RWPE2 (cell line): ENCODE measurements at regions not wholly inside any gene's neighbourhood (a gene's known extent, or its start where the extent isn't known, plus 50 kb on each side); places are given as distances from the start of the nearest gene placed in this dataset.

ENCODE experiments used
- ATAC-seq: fragments of 200-7000 bp; cut with Tn5 transposase; 3 replicates; pipeline ENCODE4 v1.9.1; 2021; ENCODE audit warnings: low read depth
- DNase-seq: peaks from one replicate; pipeline ENCODE4 v3.0.0-alpha.2; 2020; ENCODE audit warnings: low spot score
- H3K27ac ChIP-seq: fragments of 450-650 bp; 2 replicates; pipeline ENCODE4 v1.5.1; 2017; ENCODE audit warnings: mild to moderate bottlenecking; ENCODE audit not compliant: poor library complexity, severe bottlenecking
- H3K27me3 ChIP-seq: fragments of 250-450 bp; sonication (Bioruptor Pico); 2 replicates; pipeline ENCODE4 v1.5.1; 2021; ENCODE audit warnings: mild to moderate bottlenecking, moderate library complexity; ENCODE audit not compliant: insufficient read depth, poor library complexity, severe bottlenecking
- H3K36me3 ChIP-seq: fragments of 250-450 bp; sonication (Bioruptor Pico); 2 replicates; pipeline ENCODE4 v1.5.1; 2020; ENCODE audit warnings: low read depth, mild to moderate bottlenecking, moderate library complexity
- H3K4me1 ChIP-seq: fragments of 250-450 bp; sonication (Bioruptor Pico); 2 replicates; pipeline ENCODE4 v1.5.1; 2021; ENCODE audit warnings: mild to moderate bottlenecking, moderate library complexity; ENCODE audit not compliant: insufficient read depth, poor library complexity, severe bottlenecking
- H3K4me3 ChIP-seq: fragments of 250-450 bp; sonication (Bioruptor Pico); 2 replicates; pipeline ENCODE4 v1.5.1; 2021; ENCODE audit warnings: mild to moderate bottlenecking, moderate library complexity; ENCODE audit not compliant: severe bottlenecking
- H3K9me3 ChIP-seq: fragments of 250-450 bp; sonication (Bioruptor Pico); 2 replicates; pipeline ENCODE4 v1.5.1; 2021; ENCODE audit warnings: mild to moderate bottlenecking, moderate library complexity; ENCODE audit not compliant: severe bottlenecking
- CTCF ChIP-seq: fragments of 450-650 bp; IDR thresholded peaks from one replicate; pipeline ENCODE4 v1.5.1; 2017; ENCODE audit warnings: mild to moderate bottlenecking, moderate library complexity; ENCODE audit not compliant: poor library complexity, severe bottlenecking

- ATAC-seq (no peak), DNase-seq (no peak)
- TF ChIP-seq CTCF: no peak
- Histone ChIP-seq H3K27me3 (no peaks in the 10 kb centered on the region), H3K4me1 (no peaks in the 10 kb centered on the region), H3K9me3 (no peaks in the 10 kb centered on the region), H3K27ac (no peak overlapping the region), H3K36me3 (no peaks in the 10 kb centered on the region), H3K4me3 (no peak overlapping the region)
These were observed 176.1 kb upstream of the CSF3R start for GRCh38 chr1:36658838-36659237.

DNA sequence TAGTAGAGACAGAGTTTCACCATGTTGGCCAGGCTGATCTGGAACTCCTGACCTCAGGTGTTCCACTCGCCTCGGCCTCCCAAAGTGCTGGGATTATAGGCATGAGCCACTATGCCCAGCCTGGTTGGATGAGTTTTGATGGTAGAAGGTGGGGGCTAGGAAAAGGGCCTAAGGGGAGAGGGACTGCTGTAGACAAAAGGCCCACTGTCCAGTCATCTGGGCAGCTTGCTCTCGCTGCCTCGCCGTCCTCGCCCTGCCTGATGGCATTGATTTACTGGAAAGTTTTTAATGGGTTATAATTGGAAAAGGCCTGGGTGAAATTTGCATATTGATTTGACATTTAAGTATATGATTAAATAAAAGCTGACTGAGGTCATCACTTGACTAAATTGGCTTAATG lies 175.1 kb upstream of the CSF3R start:
- no peak for ATAC-seq
- no peaks in the 10 kb centered on the region for H3K9me3 ChIP-seq
- no peak for DNase-seq
- no peak overlapping the region for H3K4me3 ChIP-seq
- no peak for TF ChIP-seq CTCF
- no peaks in the 10 kb centered on the region for H3K27me3 ChIP-seq
- H3K27ac ChIP-seq: no peak overlapping the region
- H3K36me3 ChIP-seq: no peaks in the 10 kb centered on the region
- no peaks in the 10 kb centered on the region for H3K4me1 ChIP-seq

GRCh38 chr1:36656838-36657237 lies 174.1 kb upstream of the CSF3R start:
- Histone ChIP-seq H3K4me3 (no peak overlapping the region), H3K9me3 (no peaks in the 10 kb centered on the region), H3K27ac (no peak overlapping the region), H3K36me3 (no peaks in the 10 kb centered on the region), H3K27me3 (no peaks in the 10 kb centered on the region), H3K4me1 (no peaks in the 10 kb centered on the region)
- no peak for ATAC-seq
- TF ChIP-seq CTCF: no peak
- DNase-seq: no peak

DNA sequence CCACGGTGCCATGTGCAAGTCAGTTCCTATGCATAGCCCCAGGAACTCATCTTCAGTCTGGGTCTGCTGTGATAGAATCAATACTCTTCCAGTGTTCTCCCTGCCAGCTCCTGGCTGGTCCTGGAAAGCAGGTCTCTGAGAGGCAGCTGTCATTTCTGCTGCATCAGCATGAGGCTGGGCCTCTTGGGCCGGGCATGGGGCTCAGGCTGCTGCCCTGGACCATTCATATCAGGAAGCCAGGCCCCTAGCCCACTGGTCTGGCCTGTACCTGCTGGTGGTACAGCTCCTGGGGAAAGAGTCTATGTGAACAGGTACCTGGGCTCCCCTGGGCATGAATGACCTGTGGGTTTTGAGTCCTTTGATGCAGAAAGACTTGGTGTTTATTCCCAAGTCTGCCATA lies 173.6 kb upstream of the CSF3R start:
- no peaks in the 10 kb centered on the region for H3K36me3 ChIP-seq
- H3K27ac ChIP-seq: no peak overlapping the region
- TF ChIP-seq CTCF: no peak
- no peaks in the 10 kb centered on the region for H3K9me3 ChIP-seq
- H3K4me1 ChIP-seq: no peaks in the 10 kb centered on the region
- DNase-seq (no peak), ATAC-seq (no peak)
- H3K4me3 ChIP-seq: no peak overlapping the region
- H3K27me3 ChIP-seq: no peaks in the 10 kb centered on the region

- Histone ChIP-seq H3K27me3 (peaks cover 6% of the 10 kb centered on the region), H3K4me3 (no peak overlapping the region)
- no peak for DNase-seq
These were observed 171.9 kb upstream of the CSF3R start for GRCh38 chr1:36654586-36654985.

More at GRCh38 chr1:36654586-36654985, 171.9 kb upstream of the CSF3R start:
- Histone ChIP-seq H3K36me3 (no peaks in the 10 kb centered on the region), H3K9me3 (no peaks in the 10 kb centered on the region), H3K27ac (no peak overlapping the region), H3K4me1 (no peaks in the 10 kb centered on the region)
- no peak for ATAC-seq
- TF ChIP-seq CTCF: no peak
